ENCODE measurements at regions not wholly inside any gene's neighbourhood (a gene's known extent, or its start where the extent isn't known, plus 50 kb on each side); places are given as distances from the start of the nearest gene placed in this dataset.

GRCh38 chr12:46459861-46460545 is 87.4 kb upstream of the SLC38A2 start:
- ChIA-PET CTCF (no interaction called here), POLR2A (no interaction called here)
- TF ChIP-seq SP1 (IDR thresholded peaks at IDR 0.05): no peak
- TF ChIP-seq ZNF384 (IDR thresholded peaks at IDR 0.05): no peak
- no peak for DNase-seq (ENCODE audit: extremely low spot score)

GRCh38 chr12:46459111-46459510 is 86.5 kb upstream of the SLC38A2 start:
- ChIA-PET POLR2A (no interaction called here), CTCF (no interaction called here)
- no peak for DNase-seq (ENCODE audit: extremely low spot score)
- no peak for TF ChIP-seq FOXA1 (IDR thresholded peaks at IDR 0.05)
- TF ChIP-seq ZNF384 (IDR thresholded peaks at IDR 0.05): no peak
- no peak for TF ChIP-seq LEF1 (IDR thresholded peaks at IDR 0.05; ENCODE audit: borderline replicate concordance)
- no peak for TF ChIP-seq FOXK2 (IDR thresholded peaks at IDR 0.05)
- TF ChIP-seq ELF4 (IDR thresholded peaks at IDR 0.05): no peak
- no peak for TF ChIP-seq ARNT (IDR thresholded peaks at IDR 0.05)

GRCh38 chr12:46458500-46459102 is 86.0 kb upstream of the SLC38A2 start:
- POLR2A ChIA-PET: no interaction called here
- DNase-seq (ENCODE audit: extremely low spot score): no peak
- CTCF ChIA-PET: no interaction called here
- TF ChIP-seq HDGF (IDR thresholded peaks at IDR 0.05; ENCODE audit: borderline replicate concordance) (no peak), ELF4 (IDR thresholded peaks at IDR 0.05) (no peak), FOXM1 (IDR thresholded peaks at IDR 0.05; ENCODE audit: borderline replicate concordance) (no peak), L3MBTL2 (conservative IDR thresholded peaks at IDR 0.05) (no peak), LEF1 (IDR thresholded peaks at IDR 0.05; ENCODE audit: borderline replicate concordance) (no peak), FOXA1 (IDR thresholded peaks at IDR 0.05) (no peak), ZNF384 (IDR thresholded peaks at IDR 0.05) (no peak), ARNT (IDR thresholded peaks at IDR 0.05) (no peak), NFRKB (IDR thresholded peaks at IDR 0.05) (no peak), FOXK2 (IDR thresholded peaks at IDR 0.05) (no peak), CTBP1 (IDR thresholded peaks at IDR 0.05; ENCODE audit: borderline replicate concordance) (no peak), SP1 (IDR thresholded peaks at IDR 0.05) (no peak), BHLHE40 (IDR thresholded peaks at IDR 0.05; ENCODE audit: borderline replicate concordance) (no peak), PKNOX1 (IDR thresholded peaks at IDR 0.05) (no peak), SUZ12 (IDR thresholded peaks at IDR 0.05) (no peak)

- DNase-seq (ENCODE audit: extremely low spot score): no peak
- ChIA-PET POLR2A (no interaction called here), CTCF (no interaction called here)
- TF ChIP-seq ZNF384 (IDR thresholded peaks at IDR 0.05) (no peak), ARNT (IDR thresholded peaks at IDR 0.05) (no peak), CTBP1 (IDR thresholded peaks at IDR 0.05; ENCODE audit: borderline replicate concordance) (no peak), PKNOX1 (IDR thresholded peaks at IDR 0.05) (no peak), SUZ12 (IDR thresholded peaks at IDR 0.05) (no peak), FOXK2 (IDR thresholded peaks at IDR 0.05) (no peak), SP1 (IDR thresholded peaks at IDR 0.05) (no peak), L3MBTL2 (conservative IDR thresholded peaks at IDR 0.05) (no peak), ELF4 (IDR thresholded peaks at IDR 0.05) (no peak), BHLHE40 (IDR thresholded peaks at IDR 0.05; ENCODE audit: borderline replicate concordance) (no peak)
Observed at GRCh38 chr12:46457958-46458357, 85.4 kb upstream of the SLC38A2 start.

GRCh38 chr12:46456356-46457334 is 84.1 kb upstream of the SLC38A2 start:
- TF ChIP-seq ARNT (IDR thresholded peaks at IDR 0.05) (no peak), CTBP1 (IDR thresholded peaks at IDR 0.05; ENCODE audit: borderline replicate concordance) (no peak), PKNOX1 (IDR thresholded peaks at IDR 0.05) (no peak), NFRKB (IDR thresholded peaks at IDR 0.05) (no peak), HDGF (IDR thresholded peaks at IDR 0.05; ENCODE audit: borderline replicate concordance) (no peak), ZNF384 (IDR thresholded peaks at IDR 0.05) (no peak), FOXM1 (IDR thresholded peaks at IDR 0.05; ENCODE audit: borderline replicate concordance) (no peak), TARDBP (IDR thresholded peaks at IDR 0.05) (no peak), SP1 (IDR thresholded peaks at IDR 0.05) (no peak), SUZ12 (IDR thresholded peaks at IDR 0.05) (no peak), ELF4 (IDR thresholded peaks at IDR 0.05) (no peak), FOXA1 (IDR thresholded peaks at IDR 0.05) (no peak), LEF1 (IDR thresholded peaks at IDR 0.05; ENCODE audit: borderline replicate concordance) (no peak), FOXK2 (IDR thresholded peaks at IDR 0.05) (no peak), L3MBTL2 (conservative IDR thresholded peaks at IDR 0.05) (no peak), BHLHE40 (IDR thresholded peaks at IDR 0.05; ENCODE audit: borderline replicate concordance) (no peak)
- POLR2A ChIA-PET: no interaction called here
- no peak for DNase-seq (ENCODE audit: extremely low spot score)
- CTCF ChIA-PET: interaction anchor here (1.0 kb wide), 1 partner anchor 92 kb away, joined by 3 read pairs; no protein-coding TSS in a partner anchor

All from HEK293T (cell line).